HG02840 (cell line): ENCODE measurements at regions not wholly inside any gene's neighbourhood (a gene's known extent, or its start where the extent isn't known, plus 50 kb on each side); places are given as distances from the start of the nearest gene placed in this dataset.
"Not testable (repeated sequence)": the region's sequence is repeated elsewhere in the genome, so short reads cannot be mapped to it uniquely, and the experiment has no call there.

Source experiments
- ATAC-seq: cut with Tn5 transposase; IDR thresholded peaks from one replicate; pipeline ENCODE4 v1.9.1; 2021; ENCODE audit warnings: mild to moderate bottlenecking, moderate library complexity, moderate number of reproducible peaks; ENCODE audit not compliant: unreplicated experiment, low FRiP score

DNA sequence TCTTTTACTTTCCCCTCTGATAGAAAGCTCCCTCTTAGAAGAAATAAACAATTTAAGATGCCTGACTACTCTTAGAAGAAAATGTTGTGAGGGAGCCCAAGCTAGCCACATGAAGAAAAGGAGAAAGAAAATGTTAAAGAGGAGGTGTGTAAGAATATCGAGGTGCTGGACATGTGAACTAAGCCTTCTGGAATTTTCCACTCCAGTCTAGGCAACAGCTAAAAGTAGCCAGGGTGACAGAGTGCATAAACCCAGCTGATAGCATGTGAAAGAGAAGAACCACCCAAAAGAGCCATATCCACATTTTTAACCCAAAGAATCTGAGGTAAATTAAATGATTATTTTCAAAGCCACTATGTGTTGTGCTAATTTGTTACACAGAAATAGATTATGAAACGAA is 1690.6 kb upstream of the LRRTM3 start:
- no peak for ATAC-seq

DNA sequence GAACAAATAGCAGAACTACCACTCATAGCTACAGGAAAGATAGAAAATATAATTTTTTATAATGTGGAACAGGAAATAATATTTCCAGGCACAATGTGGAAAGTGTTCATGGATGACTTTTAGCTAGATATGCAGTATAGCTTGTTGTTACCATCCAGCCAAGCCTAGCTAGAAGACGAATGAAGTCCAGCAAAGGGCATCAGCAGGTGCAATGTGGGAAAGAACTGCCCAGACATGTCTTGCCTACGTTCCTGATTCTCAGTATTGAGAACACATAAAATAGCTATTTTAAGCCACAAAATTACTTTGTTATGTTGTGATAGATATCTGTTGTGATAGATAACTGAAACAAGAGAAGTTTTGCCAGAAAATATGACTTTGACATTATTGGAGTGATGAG is 1690.0 kb upstream of the LRRTM3 start:
- ATAC-seq = no peak

DNA sequence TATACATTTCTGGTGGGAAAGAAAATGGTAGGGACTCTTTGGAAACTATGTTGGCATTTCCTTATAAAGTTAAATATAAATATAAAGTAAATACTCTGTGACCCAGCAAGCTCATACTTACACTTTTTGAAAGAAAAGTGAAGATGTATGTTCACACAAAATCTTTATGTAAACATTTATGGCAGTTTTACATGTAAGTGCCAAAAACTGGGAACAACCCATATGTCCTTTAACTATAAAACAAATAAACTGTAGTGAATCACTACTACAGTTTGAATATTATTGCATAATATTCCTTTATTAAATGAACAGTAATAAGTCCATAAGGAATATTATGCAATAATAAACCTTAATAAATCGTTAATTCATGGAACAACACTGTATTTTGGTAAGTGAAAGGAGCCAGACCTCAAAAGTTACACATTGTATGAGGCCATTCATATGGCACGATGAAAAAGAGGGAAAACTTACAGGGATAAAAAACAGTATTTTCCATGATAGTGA is 1660.3 kb upstream of the LRRTM3 start:
- no peak for ATAC-seq

DNA sequence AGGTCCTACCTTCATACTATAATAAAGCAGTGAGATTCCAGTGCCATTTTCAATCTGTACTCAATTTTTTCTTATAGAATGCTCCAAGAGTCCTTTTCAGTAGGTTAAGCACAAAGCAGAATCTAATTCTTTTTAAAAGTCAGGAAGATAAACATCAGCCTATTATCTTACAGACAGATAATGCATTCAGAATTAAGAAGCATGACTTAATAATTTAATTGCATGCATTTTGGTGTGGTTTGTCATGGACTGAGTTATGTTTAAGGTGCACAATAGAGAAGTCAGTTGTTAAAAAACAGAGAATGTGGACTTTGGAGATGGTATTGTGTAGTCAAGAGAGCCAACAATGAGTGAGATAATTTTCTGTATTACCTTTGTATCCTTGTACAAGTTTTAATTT is 1656.3 kb upstream of the LRRTM3 start:
- not testable (repeated sequence) for ATAC-seq

DNA sequence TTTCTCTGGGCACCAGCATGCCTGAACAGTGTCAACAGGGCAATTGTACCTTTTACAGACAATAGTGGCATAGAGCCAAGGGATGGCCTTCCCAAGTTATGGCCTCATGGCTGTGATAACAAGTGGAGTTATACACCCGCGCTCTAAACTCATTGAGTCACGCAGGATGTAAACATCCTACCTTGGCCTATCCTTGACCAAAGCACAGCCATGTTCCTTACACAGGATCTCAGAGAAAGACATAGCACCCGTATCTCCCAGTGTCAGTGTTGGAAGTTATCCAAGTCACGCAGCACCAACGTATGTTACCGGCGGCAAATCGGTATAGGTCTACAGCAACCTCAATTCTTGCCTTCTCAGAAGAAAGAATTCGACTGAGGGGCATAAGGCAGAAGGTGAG is 1654.9 kb upstream of the LRRTM3 start:
- ATAC-seq = no peak

DNA sequence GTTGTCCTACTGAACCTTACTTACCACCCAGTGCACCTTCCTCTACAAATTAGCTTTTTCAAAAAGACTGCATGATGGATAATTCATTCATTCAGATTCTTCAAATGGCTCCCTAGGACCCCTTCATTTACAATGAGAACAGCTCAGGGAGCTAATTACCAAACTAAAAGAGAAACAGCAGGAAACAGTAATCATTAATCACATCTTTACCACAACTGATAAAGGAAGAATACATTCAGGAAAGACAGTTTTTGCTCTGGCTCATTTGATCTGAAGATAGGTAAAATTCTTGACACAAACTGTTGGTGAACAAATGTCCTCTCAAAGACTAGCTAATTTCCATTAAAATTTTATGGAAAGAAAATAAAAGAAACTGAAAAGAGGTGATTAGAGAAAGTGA is 1652.7 kb upstream of the LRRTM3 start:
- ATAC-seq = no peak

DNA sequence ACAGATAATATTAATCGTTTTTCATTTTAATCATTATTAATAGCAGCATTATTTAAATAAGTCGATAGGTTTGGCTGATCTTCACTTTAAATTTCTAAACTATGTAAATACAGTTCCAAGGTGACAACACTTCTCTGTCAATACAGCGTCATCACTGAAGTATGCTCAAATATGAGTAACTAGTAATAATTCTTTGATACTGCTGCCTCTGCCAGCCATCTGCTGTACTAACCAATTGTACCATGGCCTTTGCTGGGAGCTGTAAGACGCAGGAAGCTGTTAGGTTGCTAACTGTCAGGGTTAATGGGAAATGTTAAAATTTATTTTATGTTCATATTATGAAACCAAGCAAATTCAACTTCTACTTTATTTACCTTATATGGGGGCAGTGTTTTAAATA is 1650.5 kb upstream of the LRRTM3 start:
- ATAC-seq = no peak

DNA sequence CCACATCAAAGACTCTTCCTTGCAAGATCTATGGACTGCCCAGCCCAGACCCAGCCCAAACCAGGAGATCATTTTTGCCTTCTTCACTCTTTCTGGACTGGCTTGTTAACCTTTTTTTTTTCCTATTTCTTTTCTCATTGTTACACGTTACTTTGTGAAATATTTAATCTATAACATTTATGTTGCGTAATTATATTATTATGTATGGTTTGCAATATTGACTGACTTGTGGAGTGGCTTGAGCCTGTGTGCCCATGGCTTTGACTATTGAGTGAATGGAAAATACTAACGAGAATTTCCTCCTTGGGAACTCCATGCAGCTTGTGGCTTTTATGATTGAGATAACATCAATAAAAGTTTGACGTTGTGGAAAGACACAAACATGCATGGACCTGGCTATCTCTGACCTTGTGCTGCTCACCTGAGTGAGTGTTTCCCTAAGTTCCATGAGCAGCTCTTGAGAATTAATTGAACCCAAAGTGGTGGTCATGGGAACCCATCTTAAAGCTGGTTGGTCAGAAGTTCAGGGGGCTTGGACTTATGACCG is 1641.3 kb upstream of the LRRTM3 start:
- no peak for ATAC-seq

DNA sequence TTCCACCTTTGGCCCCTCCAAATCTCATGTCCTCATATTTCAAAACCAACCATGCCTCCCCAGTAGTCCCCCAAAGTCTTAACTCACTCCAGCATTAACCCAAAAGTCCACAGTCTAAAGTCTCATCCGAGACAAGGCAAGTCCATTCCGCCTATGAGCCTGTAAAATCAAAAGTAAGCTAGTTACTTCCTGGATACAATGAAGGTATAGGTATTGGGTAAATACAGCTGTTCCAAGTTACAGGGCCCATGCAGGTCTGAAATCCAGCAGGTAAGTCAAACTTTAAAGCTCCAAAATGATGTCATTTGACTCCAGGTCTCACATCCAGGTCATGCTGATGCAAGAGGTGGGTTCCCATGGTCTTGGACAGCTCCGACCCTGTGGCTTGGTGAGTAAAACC is 1640.1 kb upstream of the LRRTM3 start:
- ATAC-seq = not testable (repeated sequence)

DNA sequence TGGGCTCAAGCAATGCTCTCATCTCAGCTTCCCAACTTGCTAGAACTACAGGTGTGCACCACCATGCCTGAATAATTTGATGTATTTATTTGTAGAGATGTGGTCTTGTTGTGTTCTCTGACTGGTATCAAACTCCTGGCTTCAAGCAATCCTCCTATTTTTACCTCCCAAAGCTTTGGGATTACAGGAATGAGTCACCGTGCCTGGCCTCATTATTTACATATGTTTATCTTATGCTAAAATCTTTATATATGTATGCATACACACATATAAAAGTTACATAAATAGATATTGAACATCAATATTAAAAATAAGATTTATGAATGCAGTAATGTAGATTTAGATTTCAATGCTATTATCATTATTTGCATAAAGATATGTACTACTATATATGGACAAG is 1634.5 kb upstream of the LRRTM3 start:
- no peak for ATAC-seq

DNA sequence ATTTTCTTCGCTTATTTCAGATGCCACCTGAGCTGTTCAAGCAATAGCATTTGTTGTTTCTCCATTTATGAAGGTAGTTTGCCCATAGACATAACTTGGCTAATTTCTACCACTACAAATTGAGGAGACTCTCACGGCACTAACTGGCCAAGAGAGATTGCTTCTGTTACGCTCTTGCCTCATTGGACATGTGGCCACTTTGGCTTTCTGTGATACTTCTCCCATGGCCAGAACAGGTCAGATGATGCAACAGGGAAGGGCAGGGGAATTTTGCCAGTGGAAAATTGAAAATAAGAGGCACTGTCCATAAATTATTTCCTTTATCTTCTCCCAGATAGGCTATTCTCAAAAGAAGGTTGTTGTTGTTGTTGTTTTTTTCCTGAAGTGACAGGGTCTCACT is 1633.3 kb upstream of the LRRTM3 start:
- ATAC-seq = no peak

DNA sequence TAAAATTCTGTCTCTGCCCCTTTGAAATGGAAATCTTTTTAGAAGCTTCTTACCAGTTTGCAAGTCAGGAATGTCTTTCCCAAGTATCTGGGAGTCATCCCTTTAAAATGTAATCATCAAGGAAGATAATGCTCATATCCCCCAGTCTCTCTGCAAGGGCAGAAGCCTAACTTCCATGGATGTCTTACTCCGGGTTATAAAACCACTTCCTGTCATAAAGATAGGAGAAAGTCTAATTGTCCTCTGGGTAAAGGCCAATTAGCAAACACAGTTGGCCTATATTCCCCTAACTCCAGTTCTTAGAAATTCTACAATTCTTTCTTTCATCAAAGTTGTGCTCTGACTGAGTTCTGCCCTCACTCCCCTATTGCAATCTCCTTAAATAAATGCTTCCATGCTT is 1631.5 kb upstream of the LRRTM3 start:
- ATAC-seq = no peak

DNA sequence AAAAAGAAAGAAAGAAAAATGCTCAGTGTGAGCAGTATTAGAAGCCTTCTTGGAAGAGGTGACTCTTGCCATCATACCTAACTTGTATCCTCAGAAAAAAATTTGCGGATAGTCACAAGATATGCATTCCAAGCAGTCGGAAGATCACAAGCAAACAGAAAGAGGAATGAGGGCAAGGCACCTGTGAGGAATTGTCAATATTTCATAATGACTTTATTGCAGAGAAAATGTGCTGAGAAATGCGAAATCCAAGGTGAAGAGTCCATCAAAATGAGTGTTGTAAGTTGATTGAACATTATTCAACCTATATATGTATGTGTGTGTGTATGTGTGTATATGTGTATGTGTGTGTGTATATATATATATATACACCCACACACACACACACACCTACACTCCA is 1624.7 kb upstream of the LRRTM3 start:
- ATAC-seq = no peak

DNA sequence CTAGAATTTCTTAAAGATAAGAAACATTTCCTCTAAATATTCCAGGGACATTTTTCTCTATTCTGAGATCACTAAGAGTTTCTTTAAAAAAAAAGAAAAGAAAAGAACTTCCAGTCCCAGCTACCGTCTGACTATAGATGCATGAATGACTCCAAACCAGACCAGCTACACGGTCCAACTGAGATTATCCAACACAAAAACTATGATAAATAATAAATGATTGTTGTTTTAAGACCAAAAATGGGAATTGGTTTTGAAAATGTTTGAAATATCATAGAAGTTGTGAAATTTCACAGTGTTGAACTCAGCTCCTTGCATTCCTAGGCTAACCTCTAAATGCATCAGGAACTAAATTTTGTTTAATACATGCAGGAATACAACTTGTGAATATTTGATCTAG is 1619.6 kb upstream of the LRRTM3 start:
- ATAC-seq = no peak

DNA sequence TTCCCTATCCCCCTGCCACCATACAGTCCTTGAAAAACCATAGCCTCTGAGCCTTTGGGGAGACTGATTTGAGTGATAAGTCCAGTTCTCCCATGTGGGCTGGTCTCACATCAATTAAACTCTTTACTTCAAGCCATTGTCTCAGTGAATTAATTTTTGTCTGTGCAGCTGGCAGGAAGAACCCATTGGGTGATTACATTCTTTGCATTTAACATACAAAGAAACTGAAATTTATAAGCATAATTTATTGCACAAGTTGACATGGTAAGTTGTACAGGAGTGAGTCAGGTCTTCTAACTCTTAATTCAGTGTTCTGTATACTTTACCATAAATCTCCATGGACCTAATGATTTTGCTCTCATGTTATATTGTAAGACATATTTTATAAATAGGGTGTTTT is 1613.0 kb upstream of the LRRTM3 start:
- ATAC-seq = no peak

DNA sequence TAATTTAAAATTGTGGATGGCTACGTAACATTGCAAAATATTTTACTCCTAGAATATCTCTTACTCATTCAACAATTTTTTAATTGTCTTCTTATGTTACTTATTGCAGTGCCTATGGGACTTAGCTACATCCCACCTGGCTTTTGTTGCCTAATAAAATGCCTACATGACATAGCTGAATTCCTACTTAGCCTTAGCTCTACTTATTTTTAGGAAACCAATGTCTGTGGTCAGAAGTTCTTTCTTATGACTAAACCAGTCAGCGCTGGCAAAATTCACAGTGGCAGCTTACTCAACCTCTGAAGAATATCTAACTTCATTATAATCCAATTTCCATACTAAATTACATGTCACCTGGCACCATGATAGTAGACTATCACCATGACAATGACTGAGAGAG is 1612.4 kb upstream of the LRRTM3 start:
- ATAC-seq = no peak

DNA sequence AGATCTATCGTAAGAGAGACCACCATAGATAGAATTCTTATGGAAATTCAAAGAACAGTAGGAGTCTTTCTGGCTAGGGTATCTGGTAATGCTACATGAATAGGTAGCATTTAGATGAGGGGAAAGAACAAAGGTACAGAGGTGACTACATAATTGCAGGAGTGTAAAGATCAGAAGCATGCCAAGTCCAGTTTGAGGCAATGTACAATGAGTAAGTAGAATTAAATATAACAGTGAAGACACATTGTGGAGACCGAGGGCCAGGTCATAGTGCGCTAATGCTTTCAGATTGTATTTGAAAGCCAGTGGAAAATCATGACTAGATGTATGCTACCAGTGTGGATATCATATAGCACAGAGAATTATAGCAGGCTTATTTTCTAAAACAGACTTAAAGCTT is 1611.6 kb upstream of the LRRTM3 start:
- no peak for ATAC-seq

DNA sequence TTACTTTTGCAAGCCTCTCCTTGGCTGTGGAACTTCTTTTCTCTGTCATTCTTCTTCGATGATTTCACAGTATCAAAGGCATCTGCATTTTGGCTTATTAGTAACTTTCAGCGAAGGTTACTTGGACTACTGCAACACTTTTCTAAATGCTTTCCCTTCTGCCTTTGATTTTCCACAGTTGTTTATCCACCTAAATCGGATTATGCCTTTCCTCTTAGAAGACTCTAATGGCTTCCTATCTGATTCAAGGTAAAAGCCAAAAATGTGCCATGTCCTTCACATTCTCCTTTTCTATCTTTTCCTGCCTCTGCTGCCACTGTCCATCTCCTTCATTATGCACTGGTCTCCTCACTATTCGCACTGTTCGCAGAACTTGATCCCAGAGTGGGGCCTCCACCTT is 1606.3 kb upstream of the LRRTM3 start:
- no peak for ATAC-seq

DNA sequence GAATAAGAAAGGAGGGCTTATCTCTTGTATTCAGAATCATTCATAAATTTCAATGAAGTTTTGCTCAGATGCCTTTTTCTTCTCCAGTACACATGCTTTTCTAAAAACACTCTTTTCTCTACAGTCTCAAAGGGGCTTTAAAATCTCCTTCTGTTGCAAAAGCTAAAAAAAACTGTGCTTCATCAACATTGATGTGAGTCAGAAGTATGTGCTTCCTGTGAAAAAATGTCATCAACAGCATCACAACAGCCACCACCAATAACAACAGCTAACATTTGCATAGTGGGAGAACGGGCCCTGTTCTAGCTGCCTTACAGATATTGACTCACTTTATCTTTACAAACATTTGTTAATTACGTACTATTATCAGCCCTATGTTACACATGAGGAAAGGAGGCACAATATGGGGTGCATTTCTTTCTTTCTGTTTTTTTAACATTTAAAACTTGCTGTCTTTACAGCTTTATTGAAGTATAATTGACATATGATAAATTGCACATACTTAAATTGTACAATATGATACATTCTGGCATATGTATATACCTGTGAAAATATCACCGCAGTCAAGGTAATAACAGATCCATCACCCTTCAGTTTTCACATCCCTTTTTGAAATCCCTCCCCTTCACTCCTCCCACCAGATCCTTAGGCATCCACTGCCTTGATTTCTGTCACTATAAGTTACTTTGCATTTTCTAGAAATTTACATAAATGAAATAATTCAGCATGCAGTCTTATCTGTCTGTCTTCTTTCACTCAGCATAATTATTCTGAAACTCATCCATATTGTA is 1605.4 kb upstream of the LRRTM3 start:
- ATAC-seq = no peak

DNA sequence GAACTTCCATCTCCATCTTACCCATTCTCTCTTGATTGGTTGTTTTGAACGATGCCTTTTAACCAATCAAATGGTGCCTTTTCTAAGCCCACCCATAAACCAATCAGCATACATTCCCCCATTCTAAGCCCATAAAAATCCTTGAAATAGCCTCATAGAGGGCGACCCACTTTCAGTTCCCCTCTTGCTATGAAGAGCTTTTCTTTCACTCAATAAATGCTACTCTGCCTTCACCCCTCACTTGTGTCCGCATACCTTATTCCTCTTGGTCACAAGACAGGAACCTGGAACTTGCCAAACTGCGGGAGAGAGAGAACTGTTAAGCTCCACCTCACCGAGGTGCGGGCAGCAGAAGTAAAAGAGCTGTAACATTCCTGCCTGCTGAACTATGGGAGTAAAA is 1602.0 kb upstream of the LRRTM3 start:
- no peak for ATAC-seq

DNA sequence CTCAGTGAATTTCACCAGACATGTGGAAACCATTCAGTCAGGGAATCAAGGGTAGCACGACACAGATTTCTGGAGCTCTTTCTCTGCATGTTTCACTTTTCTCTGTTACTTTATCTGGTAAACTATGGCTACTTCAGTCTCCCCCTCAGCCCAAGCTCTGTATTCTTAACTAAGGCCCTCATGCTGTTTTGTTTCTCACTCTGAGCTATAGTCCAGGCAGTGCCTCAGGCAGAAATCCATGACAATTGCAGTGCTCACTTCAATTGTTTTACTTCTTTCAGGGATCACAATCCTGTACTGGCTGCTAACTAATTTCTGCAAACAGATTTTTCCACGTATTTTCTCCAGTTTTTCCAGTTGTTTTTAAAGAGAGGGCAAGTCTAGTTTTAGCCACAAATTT is 1599.9 kb upstream of the LRRTM3 start:
- no peak for ATAC-seq

DNA sequence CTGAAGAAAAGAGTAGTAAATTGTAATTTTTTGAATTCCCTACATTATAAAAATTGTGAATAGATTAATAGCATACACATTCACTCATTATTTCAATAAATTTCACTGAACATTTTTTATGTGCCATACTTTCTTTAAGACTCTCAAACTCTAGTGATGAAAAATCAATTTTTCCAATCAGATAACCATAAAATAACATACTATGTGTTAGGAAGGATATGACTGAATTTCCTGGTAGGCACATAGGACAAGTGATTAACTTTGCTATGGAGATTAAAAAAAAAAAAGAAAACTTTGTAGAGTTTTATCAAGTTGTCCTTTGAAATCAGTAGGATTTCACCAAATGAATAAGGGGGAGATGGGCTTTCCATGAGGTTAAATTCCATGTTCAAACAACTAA is 1597.3 kb upstream of the LRRTM3 start:
- ATAC-seq = no peak
